ENCODE measurements at regions not wholly inside any gene's neighbourhood (a gene's known extent, or its start where the extent isn't known, plus 50 kb on each side); places are given as distances from the start of the nearest gene placed in this dataset.

DNA sequence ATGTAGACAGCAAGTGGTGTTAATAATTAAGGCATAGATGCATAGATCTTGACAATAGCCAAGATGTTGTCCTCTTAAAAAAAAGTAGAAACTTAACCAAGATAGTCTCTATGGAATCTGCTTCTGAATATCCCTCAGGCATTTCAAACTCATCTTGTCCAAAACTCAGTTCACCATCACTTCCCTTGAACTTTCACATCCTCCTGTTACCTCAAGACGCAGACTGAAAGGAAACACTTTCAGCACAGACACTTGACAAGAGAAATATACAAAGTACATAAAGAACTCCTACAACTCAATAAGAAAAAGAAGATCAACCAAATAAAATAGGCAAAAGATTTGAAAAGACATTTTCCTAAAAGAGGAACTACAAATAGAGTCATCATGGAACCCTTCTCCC, 451.1 kb downstream of the FOXO1 start:
- no peak for DNase-seq (ENCODE audit: low spot score)

DNA sequence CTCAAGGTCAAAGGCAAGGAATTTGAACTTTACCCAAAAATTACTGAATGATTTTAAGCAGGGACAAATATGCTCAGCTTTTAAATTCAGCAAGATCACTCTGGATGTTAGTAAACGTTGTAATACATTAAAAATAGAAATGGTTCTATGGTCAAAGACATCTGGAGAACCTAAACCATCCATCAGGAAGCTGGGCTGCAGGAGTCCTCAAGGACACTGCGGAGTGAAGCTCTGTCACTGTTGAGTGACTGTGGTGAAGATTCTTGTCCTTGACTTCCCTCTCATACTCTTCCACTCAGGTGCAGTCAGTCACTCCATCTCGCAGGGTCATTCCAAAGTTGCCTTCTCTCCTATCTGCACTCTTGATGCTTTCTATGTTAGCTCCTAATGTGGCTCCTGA, 450.7 kb downstream of the FOXO1 start:
- no peak for DNase-seq (ENCODE audit: low spot score)

DNA sequence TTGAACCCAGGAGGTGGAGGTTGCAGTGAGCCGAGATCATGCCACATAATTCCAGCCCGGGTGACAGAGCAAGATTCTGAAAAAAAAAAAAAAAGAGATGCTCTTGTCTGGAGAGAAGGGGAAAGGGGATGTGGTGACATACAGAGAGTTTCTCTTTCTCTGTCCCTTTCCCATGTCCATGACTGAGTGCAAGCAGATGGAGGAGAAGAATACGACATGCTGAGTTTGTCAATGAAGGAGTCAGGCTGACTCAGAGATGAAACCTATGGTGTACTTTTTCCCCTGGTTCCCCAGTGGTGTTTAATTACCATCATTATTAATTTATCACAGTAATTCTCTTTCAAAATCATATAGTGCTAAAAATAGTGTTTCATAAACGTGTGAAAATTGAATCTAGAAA, 448.8 kb downstream of the FOXO1 start:
- no peak for DNase-seq (ENCODE audit: low spot score)

DNA sequence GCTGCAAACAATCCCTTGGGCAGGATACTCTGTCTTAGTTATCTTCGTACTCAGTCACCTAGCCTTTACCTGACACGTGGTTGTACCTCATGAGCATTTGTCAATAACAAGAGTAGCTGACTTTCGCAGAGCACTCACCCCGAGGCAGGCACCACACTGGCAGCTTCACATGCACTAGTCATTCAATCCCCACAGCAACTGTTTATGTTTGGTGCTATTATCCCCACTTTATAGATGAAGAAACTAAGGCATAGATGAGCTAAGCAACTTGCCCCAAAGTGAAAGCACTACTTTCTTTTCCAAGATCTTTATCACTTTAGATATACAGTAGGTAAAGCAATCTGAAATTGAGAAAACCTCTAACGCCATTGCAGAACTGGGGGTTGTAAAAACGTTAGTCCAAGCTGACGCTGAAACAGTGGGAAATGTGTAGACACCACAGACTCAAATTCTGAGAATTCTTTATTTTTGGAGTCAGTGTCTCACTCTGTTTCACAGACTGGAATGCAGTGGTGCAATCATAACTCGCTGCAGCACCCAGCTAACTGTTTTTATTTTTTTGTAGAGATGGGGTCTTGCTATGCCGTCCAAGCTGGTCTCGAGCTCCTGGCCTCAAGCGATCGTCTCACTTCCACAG, 446.0 kb downstream of the FOXO1 start:
- DNase-seq (ENCODE audit: low spot score): no peak

DNA sequence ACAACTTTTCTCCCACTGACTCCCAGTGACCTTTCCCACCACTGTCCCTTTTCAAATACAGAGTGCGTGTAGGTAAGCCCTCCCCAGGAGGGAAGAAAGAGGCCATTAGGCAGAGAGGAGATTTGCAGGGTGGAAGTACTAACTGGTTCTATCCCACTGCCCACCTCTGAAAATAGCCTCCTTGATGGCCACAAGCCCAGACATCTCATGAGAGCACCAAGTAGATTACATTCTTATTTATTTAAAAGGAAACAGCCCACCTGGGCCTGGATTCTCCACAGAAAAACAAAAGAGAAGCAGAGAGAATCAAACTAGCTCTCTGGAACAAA, 445.3 kb downstream of the FOXO1 start:
- DNase-seq (ENCODE audit: low spot score): no peak

DNA sequence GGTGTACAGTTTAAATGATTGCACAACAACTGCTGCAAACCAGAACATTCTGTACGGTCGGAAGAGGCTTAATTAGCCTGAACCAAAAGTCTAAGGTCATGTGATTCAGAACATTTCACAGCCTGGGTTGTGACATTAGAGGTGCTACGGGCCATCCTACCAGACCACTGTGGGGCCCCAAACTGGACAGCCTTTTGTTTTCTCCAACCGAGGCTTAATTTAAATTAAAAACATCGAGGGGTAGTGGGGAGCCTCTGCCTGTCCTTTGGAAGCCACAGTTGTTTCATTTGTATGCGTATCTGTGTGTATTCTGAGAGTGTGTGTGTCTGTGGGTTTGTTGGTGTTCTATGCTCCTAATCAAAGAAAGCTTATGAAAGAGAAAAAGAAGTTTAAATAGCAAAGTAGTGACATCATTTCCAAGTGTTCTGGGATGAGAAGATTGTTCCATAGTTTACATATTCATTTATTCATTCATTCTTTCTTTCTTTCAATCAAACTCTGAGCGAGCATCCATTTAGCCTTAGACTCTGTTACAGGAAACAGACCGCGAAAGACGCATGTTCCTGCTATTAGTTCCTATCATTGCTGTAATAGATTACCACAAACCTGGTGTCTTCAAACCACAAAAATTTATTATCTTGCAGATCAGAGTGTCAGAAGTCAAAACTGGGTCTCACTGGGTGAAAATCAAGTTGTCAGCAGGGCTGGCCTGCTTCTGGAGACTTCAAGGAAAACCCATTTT, 444.8 kb downstream of the FOXO1 start:
- peak; percentile 23 for DNase-seq (ENCODE audit: low spot score)

DNA sequence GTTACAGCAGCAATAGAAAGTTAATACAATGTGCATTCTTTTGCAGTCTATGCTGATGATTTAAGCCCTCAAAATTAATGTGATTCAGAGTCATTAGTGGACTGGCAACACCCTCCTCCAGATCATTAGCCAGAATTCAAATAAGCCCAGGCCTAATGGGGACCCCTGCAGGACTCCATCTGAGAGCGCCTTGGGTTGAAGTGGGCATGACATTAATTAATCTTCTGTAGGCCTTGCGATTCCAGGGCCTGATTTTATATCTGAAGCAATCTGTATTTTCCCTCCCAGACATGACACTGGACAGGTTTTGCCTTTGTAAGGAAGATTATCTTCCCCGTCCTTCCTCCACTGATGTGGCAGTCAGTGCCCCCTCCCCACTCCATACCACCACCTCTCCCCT, 442.9 kb downstream of the FOXO1 start:
- no peak for DNase-seq (ENCODE audit: low spot score)

DNA sequence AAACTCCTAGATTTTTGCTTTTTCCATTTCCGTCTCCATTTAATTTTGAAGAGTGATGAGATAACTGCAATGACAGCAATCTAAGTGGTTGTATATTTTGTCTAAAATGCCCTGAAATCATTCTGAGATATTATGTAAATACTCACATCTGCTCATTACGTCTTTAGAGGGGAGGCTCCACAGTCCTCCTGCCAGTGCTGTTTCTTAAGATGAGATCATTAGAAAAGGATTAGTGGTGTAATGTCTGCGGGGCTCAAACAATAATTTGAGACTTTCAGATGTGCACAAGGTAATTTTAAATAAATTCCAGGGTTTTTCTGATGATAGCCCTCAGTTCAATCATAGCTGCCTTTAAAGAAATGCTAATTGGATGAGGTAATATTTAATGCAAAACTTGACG, 437.9 kb downstream of the FOXO1 start:
- no peak for DNase-seq (ENCODE audit: low spot score)

DNA sequence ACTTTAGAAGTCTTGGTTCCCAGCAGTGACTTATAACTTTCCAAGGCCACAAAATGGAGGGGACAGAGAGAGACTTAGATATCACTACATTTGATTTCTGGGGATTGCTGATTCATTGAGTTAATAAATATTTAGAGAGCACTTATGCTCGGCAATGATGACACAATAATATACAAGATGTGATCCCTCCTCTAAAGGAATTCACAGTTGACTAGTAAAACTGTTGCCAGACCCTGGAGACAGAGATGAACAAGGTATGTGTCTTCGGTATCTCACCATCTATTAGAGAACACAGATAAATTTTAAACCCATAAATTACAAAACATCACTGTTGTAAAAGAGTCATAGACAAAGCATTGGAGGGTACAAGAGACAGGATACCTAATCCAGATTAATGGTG, 437.5 kb downstream of the FOXO1 start:
- DNase-seq (ENCODE audit: low spot score): no peak

DNA sequence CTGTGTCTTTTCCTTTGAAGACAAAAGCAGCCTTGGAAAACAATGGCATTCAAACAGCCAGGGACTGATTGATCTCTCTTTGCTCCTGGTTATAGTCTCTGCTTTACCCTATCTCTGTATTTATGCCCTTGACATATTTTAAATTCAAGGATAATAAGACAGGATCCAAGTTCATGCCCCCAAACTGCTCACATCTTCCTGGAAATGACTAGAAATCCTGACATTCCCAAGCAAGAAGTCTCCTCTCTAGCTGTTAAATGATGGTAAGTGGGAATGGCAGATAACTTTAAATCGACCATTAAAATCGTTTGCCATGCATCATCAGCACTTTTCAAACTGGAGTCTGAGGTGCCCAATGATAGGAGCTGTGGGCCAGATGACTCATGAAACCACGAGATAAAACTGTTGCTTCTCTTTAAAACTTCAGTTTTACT, 435.6 kb downstream of the FOXO1 start:
- DNase-seq (ENCODE audit: low spot score): no peak

DNA sequence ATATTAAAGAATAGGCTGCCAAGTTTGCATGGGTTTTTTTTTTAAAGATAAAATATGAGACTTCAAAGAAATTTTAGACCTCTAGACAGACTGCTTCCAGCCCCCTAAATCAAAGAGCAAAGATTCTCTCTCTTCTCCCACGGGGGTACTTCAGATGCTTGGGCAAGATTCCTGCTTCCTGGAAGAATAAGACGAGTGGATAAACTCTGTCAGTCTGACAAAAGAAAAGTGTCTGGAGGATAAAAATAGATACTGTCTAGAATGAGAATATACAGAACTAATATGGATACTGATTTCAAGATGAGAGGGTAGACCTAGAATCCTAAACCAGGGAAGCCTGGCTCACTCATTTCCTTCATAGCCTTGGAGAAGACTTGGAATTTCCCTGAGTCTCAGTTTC, 435.1 kb downstream of the FOXO1 start:
- no peak for DNase-seq (ENCODE audit: low spot score)

DNA sequence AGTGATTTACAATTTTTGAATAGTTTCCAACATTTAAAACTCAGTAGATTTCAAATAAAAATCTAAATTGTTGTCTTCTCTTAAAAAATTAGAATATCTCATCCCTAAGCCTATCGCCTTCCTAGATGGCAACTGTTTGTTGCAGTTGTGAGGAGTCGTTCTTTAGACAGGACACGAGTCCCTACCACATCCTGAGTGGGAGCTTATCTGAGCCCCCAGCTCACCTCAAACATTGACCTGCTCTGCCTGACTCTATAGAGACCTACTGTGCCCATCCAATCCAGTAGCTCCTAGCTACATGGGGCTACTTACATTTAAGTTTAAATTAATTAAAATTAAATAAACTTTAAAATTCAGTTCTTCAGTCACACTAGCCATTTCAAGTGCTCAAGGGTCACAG, 434.7 kb downstream of the FOXO1 start:
- DNase-seq (ENCODE audit: low spot score): no peak

DNA sequence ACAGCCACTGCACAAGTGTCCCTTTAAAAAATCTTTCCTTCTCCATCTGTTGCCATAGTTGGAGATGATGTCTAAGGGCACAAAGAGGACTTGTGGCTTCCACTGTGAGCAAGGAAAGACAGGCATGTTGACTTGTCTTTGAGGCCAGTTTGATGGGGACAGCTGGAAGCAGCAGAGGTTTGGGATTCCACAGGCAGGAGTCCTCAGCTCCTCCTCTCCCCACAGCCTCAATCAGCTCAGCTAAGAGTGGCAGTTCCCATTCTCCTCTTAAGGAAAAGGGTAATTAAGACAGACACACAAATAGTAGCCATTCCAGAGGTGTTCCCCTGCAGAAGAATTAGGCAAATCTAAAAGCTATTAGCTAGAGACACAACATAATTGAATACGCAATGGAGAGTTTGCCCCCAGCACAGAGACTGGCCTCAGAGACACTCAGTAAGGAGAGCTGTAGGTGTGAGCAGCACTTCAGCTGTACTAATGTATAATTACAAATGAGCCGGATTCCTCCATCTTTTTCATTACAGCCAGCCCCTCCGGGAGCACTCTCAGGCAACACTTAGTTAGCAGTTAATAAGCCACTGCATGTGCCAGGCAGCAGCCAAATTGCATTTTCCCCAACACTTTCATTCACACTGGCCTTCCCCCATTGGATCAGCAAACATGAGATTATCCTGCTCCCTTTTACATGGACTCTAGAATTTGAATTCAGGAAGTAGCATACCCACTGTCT, 434.0 kb downstream of the FOXO1 start:
- DNase-seq (ENCODE audit: low spot score): no peak

DNA sequence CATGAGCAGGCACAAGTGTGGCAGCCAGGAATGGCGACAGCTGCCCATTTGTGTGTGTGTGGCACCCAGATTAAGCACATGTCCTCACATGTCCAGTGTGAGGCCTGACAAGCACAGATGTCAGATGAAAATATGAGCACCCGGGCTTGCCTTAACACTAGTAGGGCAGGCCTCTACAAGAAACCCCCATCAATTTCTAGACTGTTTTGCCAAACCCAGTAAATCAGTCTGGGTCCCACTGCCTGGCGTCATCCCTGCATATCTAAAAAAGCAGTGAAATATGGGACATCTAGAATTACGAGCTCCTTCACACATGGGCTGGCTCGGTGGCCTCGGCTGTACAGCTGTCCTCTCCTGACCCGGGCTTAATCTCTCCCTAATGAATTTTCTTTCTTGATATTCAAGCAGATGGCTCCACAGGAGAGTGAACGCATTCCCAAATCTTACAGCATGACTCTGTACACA, 432.7 kb downstream of the FOXO1 start:
- DNase-seq (ENCODE audit: low spot score): no peak

DNA sequence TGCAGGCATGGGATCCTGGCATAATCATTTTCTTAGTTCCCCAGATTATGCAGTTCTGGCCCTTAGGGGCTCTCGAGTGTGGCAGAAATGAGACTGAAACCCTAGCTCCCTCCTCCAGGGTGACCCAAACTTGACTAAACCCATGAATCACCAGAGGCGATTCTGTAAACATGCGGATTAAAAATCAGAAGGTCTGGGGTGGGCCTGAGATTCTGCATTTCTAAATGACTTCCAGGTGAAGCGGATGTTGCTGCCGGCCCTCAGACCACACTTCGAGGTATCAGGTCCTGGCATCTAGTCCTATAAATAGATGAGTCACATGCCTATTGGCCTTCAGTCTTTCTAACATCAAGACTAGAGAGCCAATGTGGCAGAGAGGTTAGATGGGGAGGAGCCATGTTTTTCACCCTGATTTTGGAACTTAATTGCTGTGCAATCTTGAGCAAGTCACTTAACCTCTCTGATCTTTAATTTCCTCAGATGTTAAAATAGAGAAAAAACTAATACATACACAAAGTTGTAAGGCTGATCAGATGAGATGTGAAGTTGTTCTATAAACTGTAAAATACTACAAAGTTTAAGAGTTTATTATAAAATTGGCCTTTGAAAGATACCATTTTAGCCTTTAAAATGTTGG, 431.2 kb downstream of the FOXO1 start:
- no peak for DNase-seq (ENCODE audit: low spot score)

DNA sequence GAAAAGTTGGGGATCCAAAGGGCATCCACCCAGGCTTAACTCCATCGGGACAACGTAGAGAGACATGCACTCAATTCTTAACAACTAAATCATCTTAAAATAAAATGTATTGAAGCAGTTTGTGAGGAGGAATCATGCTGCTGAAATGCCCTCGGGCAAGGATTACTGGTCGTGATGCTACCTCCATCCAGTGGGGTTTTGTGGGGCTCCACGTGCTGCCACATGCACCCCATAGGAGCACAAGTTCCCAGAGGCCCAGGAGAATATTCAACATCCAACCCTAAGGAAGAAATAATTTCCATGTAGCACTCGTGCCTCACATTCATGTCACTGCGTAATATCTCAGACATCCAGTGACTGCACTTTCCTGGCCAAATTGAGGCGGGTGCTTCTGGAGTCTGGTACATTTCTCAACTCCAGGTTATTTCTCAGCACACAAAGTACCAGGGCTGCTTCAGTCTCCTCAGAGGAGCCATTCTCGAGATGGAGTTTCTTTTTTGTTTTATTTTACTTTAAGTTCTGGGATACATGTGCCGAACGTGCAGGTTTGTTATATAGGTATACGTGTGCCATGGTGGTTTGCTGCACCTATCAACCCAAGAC, 429.8 kb downstream of the FOXO1 start:
- no peak for DNase-seq (ENCODE audit: low spot score)

DNA sequence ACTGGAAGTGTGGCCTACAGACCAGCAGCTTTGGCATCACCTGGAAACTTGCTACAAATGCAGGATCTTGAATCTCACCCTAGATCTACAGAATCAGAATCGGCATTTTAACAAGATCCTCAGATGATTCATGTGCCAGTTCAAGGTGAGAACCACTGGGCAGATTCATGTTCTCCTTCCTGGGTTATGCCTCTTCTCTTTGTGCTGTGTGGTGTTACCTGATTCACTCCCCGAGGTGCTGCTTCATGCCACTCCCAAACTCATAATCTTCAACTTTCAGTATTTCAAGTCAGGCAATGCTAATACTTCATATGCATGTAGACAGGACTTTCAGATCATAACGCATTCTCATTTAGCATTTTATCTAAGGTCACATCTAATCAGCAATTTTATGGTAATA, 427.7 kb downstream of the FOXO1 start:
- DNase-seq (ENCODE audit: low spot score): no peak

DNA sequence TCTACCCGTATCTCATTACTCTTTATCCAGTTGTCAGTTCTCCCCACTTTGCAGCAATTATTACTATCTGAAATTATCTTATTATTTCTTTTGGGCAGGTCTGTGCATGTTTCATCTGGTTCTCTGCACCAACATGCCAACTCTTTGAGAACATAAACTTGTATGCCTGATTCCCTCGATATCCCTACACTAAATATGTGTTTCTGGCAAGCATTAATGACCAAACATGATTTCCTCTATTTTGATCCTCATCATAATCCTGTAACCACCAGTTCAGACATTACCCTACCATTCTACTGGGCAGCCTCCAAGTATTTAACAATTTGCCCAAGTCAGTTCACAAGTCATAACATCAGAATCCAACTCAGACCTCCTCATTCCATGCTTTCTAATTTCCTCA, 426.1 kb downstream of the FOXO1 start:
- no peak for DNase-seq (ENCODE audit: low spot score)

DNA sequence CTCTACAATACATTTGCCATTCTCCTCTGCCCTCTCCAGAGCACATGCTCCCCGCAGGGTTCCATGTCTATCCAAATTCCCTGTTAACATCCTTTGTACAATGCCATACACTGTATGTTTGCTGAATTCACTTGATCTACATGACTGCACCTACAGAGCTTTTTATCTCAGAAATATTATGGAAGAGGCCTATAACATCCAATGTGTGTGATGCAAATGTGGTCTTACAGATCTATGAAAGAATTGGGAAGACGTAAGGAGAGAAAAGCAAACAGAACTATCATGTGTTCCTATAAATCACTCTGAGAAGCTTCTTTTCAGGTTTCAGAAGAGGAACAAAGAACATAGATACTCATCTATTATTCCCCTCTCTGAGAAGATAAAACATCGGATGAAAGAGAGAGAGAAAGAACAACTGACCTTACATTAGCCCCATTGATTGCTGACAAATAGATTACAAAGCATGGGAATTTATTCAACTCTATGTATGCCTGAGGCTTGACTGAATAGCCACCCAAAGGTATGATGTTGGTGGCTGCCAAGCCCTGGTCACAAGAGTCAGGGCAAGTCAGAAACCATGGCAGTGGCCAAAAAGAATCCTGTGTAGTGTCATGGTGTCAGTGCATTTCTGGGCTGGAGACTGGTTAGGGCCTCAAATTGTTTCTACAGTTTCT, 425.2 kb downstream of the FOXO1 start:
- DNase-seq (ENCODE audit: low spot score): no peak

DNA sequence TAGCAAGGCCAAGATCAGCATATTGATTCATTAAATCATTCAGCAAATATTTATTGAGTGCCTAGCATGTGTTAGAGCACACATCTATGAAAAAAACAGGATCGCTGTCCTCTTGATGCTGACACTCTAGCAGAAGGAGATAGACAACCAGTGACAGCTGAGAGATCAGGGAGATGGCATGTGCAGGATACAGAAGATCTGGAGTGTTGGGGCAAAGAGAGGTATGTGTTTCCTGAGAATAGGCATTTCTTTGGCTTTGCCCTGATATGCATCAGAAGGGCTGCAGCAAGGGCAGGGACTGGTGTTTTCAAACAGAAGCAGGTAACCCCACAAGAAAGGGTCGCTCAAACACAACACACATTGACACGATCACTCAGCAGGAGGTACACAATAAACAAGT, 423.4 kb downstream of the FOXO1 start:
- DNase-seq (ENCODE audit: low spot score): no peak

DNA sequence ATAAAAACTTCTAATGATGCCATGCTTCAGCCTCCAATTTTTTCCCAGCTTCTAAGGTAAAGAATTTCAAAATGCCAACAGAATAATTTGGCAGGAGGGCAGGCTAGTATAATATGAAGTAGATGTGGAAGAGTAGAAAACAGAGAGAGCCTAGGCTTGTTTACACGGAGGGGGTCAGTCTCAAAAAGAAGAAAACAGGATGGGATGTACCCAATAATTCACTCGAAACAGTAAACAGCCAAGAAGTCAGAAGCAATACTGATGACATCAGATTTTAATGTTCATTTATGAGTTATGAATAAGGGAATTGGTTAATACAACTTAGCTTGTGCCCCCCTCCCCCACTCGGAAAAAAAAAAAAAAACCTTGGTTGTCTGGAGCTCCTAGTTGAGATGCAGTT, 422.5 kb downstream of the FOXO1 start:
- DNase-seq (ENCODE audit: low spot score): no peak

DNA sequence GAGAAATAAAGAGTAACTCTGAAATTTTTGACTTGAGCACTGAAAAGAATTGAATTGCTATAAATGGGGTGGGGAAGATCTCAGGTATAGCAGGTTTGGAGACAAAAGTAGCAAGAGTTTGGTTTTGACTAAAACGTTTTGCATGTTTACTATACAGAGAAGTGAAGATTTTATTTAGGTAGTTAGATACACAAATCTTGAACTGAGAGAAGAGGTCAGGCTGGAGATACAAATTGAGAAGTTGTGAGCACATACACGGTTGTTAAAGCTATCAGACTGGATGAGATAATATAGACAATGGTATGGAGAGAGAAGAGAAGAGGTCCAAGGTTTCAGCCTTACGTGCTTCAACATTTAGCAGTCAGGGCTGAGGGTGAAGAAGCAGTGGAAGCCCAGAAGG, 420.9 kb downstream of the FOXO1 start:
- DNase-seq (ENCODE audit: low spot score): no peak
